HCT116 (cell line): ENCODE measurements at regions not wholly inside any gene's neighbourhood (a gene's known extent, or its start where the extent isn't known, plus 50 kb on each side); places are given as distances from the start of the nearest gene placed in this dataset.

Experiments
- ATAC-seq: fragments of 200-7000 bp; cut with Tn5 transposase; 2 replicates; pipeline ENCODE4 v1.9.1; 2020; ENCODE audit warnings: mild to moderate bottlenecking, moderate library complexity
- BruUV-seq: library from RNA; stranded (reverse); fragments of 400-500 nt; replicated peaks from 2 replicates; lab custom pipeline; 2021; lab: Mats Ljungman, UMichigan
- CTCF ChIA-PET: fragments of 300-600 bp; sonication (Branson Sonifier 250); formaldehyde crosslinking; loops from one replicate; lab custom pipeline; 2021; ENCODE audit warnings: antibody characterized with exemption; lab: Charles Lee
- POLR2A ChIA-PET: fragments of 300-600, 350-600 bp; sonication (Branson Sonifier 250); formaldehyde crosslinking; loops from one replicate; lab custom pipeline; 2021; ENCODE audit warnings: antibody characterized with exemption; lab: Charles Lee
- RAD21 ChIA-PET, 2 experiments: fragments of 300-600 bp; sonication (Branson Sonifier 250); formaldehyde crosslinking; loops; one replicate each; lab custom pipeline; 2023; ENCODE audit warnings: low total read pairs in 2 of 2; ENCODE audit not compliant: uncharacterized antibody in 2 of 2, unreplicated experiment in 2 of 2, low non-redundant PET in 1 of 2; lab: Charles Lee
- DNase-seq: peaks from one replicate; pipeline ENCODE4 v3.0.0-alpha.2; 2010; ENCODE audit warnings: low read depth, low spot score
- H2AFZ ChIP-seq: fragments of 200-600 bp; shearing (Covaris generic), sonication (generic); 2 replicates; pipeline ENCODE4 v1.6.1; 2017; ENCODE audit warnings: low read depth, mixed run types, mixed read lengths, antibody characterized with exemption, low read length; ENCODE audit not compliant: poor library complexity, severe bottlenecking
- H3K27ac ChIP-seq: 2 replicates; pipeline ENCODE4 v1.5.1; 2012; ENCODE audit warnings: low read depth, low read length
- H3K27me3 ChIP-seq: fragments of 200-600 bp; sonication (generic); 2 replicates; pipeline ENCODE4 v1.6.1; 2016; ENCODE audit warnings: mixed run types, low read length, mixed read lengths; ENCODE audit not compliant: insufficient read depth
- H3K36me3 ChIP-seq, 2 experiments: fragments of 200-500 bp in 1 of 2; fragments of 200-600 bp in 1 of 2; sonication (Bioruptor generic) in 1 of 2; sonication (generic) in 1 of 2; 2 replicates each; pipeline versions ENCODE4 v1.5.1 to v1.6.1; 2014 to 2016; ENCODE audit warnings: low read length in 2 of 2, inconsistent platforms in 1 of 2, mixed read lengths in 1 of 2, mixed run types in 1 of 2; ENCODE audit not compliant: insufficient read depth in 2 of 2, control insufficient read depth in 1 of 2
- H3K4me1 ChIP-seq, 2 experiments: fragments of 200-600 bp in 1 of 2; sonication (generic) in 1 of 2; 2 replicates each; pipeline versions ENCODE4 v1.5.1 to v1.6.1; 2012 to 2017; ENCODE audit warnings: low read length in 2 of 2, inconsistent platforms in 1 of 2, mild to moderate bottlenecking in 1 of 2, mixed read lengths in 1 of 2, mixed run types in 1 of 2, moderate library complexity in 1 of 2; ENCODE audit not compliant: insufficient read depth in 2 of 2, control insufficient read depth in 1 of 2
- H3K4me2 ChIP-seq: fragments of 200-600 bp; sonication (generic); 2 replicates; pipeline ENCODE4 v1.6.1; 2017; ENCODE audit warnings: mixed run types, low read length, mixed read lengths
- H3K4me3 ChIP-seq, 2 experiments: fragments of 200-600 bp in 1 of 2; sonication (generic) in 1 of 2; replicated peaks in 1 of 2; 2 replicates each; pipeline ENCODE4 v1.5.1; 2011 to 2016; ENCODE audit warnings: low read length in 2 of 2, control low read depth in 1 of 2, low read depth in 1 of 2, mild to moderate bottlenecking in 1 of 2, mixed read lengths in 1 of 2, mixed run types in 1 of 2
- H3K79me2 ChIP-seq: fragments of 200-600 bp; sonication (generic); 2 replicates; pipeline ENCODE4 v1.6.1; 2017; ENCODE audit warnings: mild to moderate bottlenecking, mixed run types, low read length, moderate library complexity, mixed read lengths; ENCODE audit not compliant: insufficient read depth
- H3K9ac ChIP-seq: fragments of 200-600 bp; sonication (generic); 2 replicates; pipeline ENCODE4 v1.6.1; 2016; ENCODE audit warnings: low read length, mixed read lengths
- H3K9me2 ChIP-seq: fragments of 200-600 bp; sonication (generic), shearing (Covaris generic); 2 replicates; pipeline ENCODE4 v1.6.1; 2017; ENCODE audit warnings: mixed run types, mild to moderate bottlenecking, moderate library complexity; ENCODE audit not compliant: insufficient read depth
- H3K9me3 ChIP-seq, 2 experiments: fragments of 200-500 bp in 1 of 2; fragments of 200-600 bp in 1 of 2; sonication (Bioruptor generic) in 1 of 2; sonication (generic) in 1 of 2; 2 replicates each; pipeline ENCODE4 v1.6.1; 2014 to 2017; ENCODE audit warnings: low read length in 2 of 2, mixed read lengths in 2 of 2, inconsistent platforms in 1 of 2, low read depth in 1 of 2, mild to moderate bottlenecking in 1 of 2, mixed run types in 1 of 2, moderate library complexity in 1 of 2; ENCODE audit not compliant: control insufficient read depth in 1 of 2, insufficient read depth in 1 of 2
- H4K20me1 ChIP-seq: fragments of 200-600 bp; sonication (generic), shearing (Covaris generic); 2 replicates; pipeline ENCODE4 v1.6.1; 2017; ENCODE audit warnings: mixed run types, mild to moderate bottlenecking, moderate library complexity; ENCODE audit not compliant: insufficient read depth
- CTCF ChIP-seq, 3 experiments: fragments of 200-600 bp in 1 of 3; sonication (generic) in 1 of 3; IDR thresholded peaks in 2 of 3; conservative IDR thresholded peaks in 1 of 3; 2 replicates each; pipeline ENCODE4 v1.5.1; 2012 to 2017; ENCODE audit warnings: low read depth in 2 of 3, low read length in 2 of 3, antibody characterized with exemption in 1 of 3, borderline replicate concordance in 1 of 3, control low read depth in 1 of 3, mild to moderate bottlenecking in 1 of 3, mixed read lengths in 1 of 3, mixed run types in 1 of 3, moderate library complexity in 1 of 3; ENCODE audit not compliant: insufficient read depth in 1 of 3
- ELF1 ChIP-seq: IDR thresholded peaks from 2 replicates; pipeline ENCODE4 v1.6.1; 2012; ENCODE audit warnings: low read depth, borderline replicate concordance
- MAX ChIP-seq: IDR thresholded peaks from 2 replicates; pipeline ENCODE4 v1.6.1; 2012
- POLR2A ChIP-seq: IDR thresholded peaks from 2 replicates; pipeline ENCODE4 v1.7.0; 2011; ENCODE audit warnings: borderline replicate concordance; ENCODE audit not compliant: insufficient read depth, insufficient read length; ENCODE audit errors: extremely low read depth
- POLR2AphosphoS5 ChIP-seq: IDR thresholded peaks from 2 replicates; pipeline ENCODE4 v1.6.1; 2011; ENCODE audit warnings: mild to moderate bottlenecking, low read depth, low read length, moderate library complexity
- TCF7L2 ChIP-seq: IDR thresholded peaks from 2 replicates; pipeline ENCODE4 v1.7.0; 2011; ENCODE audit warnings: borderline replicate concordance, inconsistent platforms; ENCODE audit not compliant: insufficient read depth, insufficient read length; ENCODE audit errors: extremely low read depth
- YY1 ChIP-seq: IDR thresholded peaks from 2 replicates; pipeline ENCODE4 v1.6.1; 2011; ENCODE audit warnings: low read length, low read depth, moderate library complexity, mild to moderate bottlenecking; ENCODE audit not compliant: insufficient replicate concordance; ENCODE audit errors: extremely low read depth
- ZBTB33 ChIP-seq: IDR thresholded peaks from 2 replicates; pipeline ENCODE4 v1.6.1; 2011; ENCODE audit warnings: mild to moderate bottlenecking, low read length, moderate library complexity; ENCODE audit not compliant: insufficient replicate concordance; ENCODE audit errors: extremely low read depth
- ZFX ChIP-seq: fragments of 450-650 bp; IDR thresholded peaks from 2 replicates; pipeline ENCODE4 v1.6.1; 2017
- intact Hi-C: fragments of 100-400 bp; cut with micrococcal nuclease; formaldehyde crosslinking; loops from 2 replicates; pipeline ENCODE4 v1.10.0; 2022

GRCh38 chr7:94169682-94170081 is 165.5 kb upstream of the BET1 start:
- POLR2A ChIA-PET, result no interaction called here
- H3K79me2 ChIP-seq, result no peaks in the 10 kb centered on the region
- H3K9me2 ChIP-seq, result no peaks in the 10 kb centered on the region
- H2AFZ ChIP-seq, result no peak overlapping the region
- H3K4me1 ChIP-seq, result no peaks in the 10 kb centered on the region
- no peak overlapping the region for H3K9ac ChIP-seq
- TF ChIP-seq POLR2AphosphoS5, result no peak
- TF ChIP-seq, all 23 proteins: peak for 0
- Histone ChIP-seq H4K20me1 (no peaks in the 10 kb centered on the region), H3K36me3 (no peaks in the 10 kb centered on the region), H3K9me3 (no peaks in the 10 kb centered on the region), H3K27ac (no peak overlapping the region), H3K4me2 (no peak overlapping the region), H3K4me3 (no peak overlapping the region), H3K27me3 (no peaks in the 10 kb centered on the region)
- intact Hi-C loops, result no loop called here
- no TSS peak for BruUV-seq
- no peak for ATAC-seq
- DNase-seq, result no peak
- ChIA-PET RAD21 (no interaction called here), CTCF (no interaction called here)

- TF ChIP-seq YY1 (no peak), POLR2AphosphoS5 (no peak), CTCF (IDR thresholded peaks at IDR 0.05 in 2 of 3, conservative IDR thresholded peaks at IDR 0.05 in 1 of 3; ENCODE audit: borderline replicate concordance in 1 of 3, insufficient read depth in 1 of 3, low read depth in 2 of 3, low read length in 2 of 3) (no peak), MAX (no peak), POLR2A (no peak), ZFX (no peak), ZBTB33 (no peak), ELF1 (no peak), TCF7L2 (no peak)
- ChIA-PET POLR2A (no interaction called here), RAD21 (no interaction called here), CTCF (no interaction called here)
- H3K27ac ChIP-seq, result no peak overlapping the region
- DNase-seq (no peak), ATAC-seq (no peak)
- H3K27me3 ChIP-seq, result no peaks in the 10 kb centered on the region
- H3K36me3 ChIP-seq, result no peaks in the 10 kb centered on the region
- no peaks in the 10 kb centered on the region for H3K9me2 ChIP-seq
- H3K4me3 ChIP-seq, result no peak overlapping the region
- H3K9ac ChIP-seq, result no peak overlapping the region
- H3K79me2 ChIP-seq, result no peaks in the 10 kb centered on the region
- H4K20me1 ChIP-seq, result no peaks in the 10 kb centered on the region
- H3K9me3 ChIP-seq, result no peaks in the 10 kb centered on the region
- intact Hi-C loops, result no loop called here
- no peak overlapping the region for H3K4me2 ChIP-seq
- no peaks in the 10 kb centered on the region for H3K4me1 ChIP-seq
- BruUV-seq, result no TSS peak
- H2AFZ ChIP-seq, result no peak overlapping the region
Measured at GRCh38 chr7:94170836-94171235, 166.7 kb upstream of the BET1 start.
